Skin epidermis (tissue), 12 donors: ENCODE measurements at regions not wholly inside any gene's neighbourhood (a gene's known extent, or its start where the extent isn't known, plus 50 kb on each side); places are given as distances from the start of the nearest gene placed in this dataset.
"Not testable (repeated sequence)": the region's sequence is repeated elsewhere in the genome, so short reads cannot be mapped to it uniquely, and the experiment has no call there.

Experiments used
- H3K27ac ChIP-seq, 21 experiments: fragments of 200-600 bp; sonication (generic) in 11 of 21; one replicate each; pipeline ENCODE4 v1.5.0; 2020; ENCODE audit warnings: mild to moderate bottlenecking in 3 of 21, inconsistent platforms in 2 of 21, moderate library complexity in 2 of 21
- H3K4me3 ChIP-seq, 7 experiments: fragments of 200-600 bp; sonication (generic) in 2 of 7; one replicate each; pipeline ENCODE4 v1.5.0; 2020; ENCODE audit warnings: inconsistent platforms in 2 of 7, mild to moderate bottlenecking in 2 of 7, moderate library complexity in 1 of 7

- H3K27ac ChIP-seq: no peak overlapping the region
- H3K4me3 ChIP-seq: no peak overlapping the region
Measured at GRCh38 chr11:81197396-81197795, 1536.3 kb downstream of the FAM181B start.

GRCh38 chr11:81192516-81192915 is 1541.1 kb downstream of the FAM181B start:
- Histone ChIP-seq H3K27ac (no peak overlapping the region), H3K4me3 (no peak overlapping the region)

GRCh38 chr11:81190546-81190945 is 1543.1 kb downstream of the FAM181B start:
- H3K27ac ChIP-seq: no peak overlapping the region
- H3K4me3 ChIP-seq: no peak overlapping the region

DNA sequence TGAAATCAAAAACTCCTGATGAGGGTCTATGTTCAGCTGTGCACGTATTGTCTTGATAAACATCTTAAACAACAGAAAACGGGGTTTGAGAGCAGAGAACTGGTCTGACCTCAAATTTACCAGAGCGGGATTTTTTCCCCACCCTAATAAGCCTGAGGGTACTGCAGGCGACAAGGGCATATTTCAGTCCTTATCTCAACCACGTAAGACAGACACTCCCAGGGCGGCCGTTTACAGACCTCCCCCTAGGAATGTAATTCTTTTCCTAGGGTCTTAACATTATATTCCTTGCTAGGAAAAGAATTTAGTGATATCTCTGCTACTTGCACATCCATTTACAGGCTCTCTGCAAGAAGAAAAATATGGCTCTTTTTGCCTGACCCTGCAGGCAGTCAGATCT is 1546.6 kb downstream of the FAM181B start:
- H3K27ac ChIP-seq, H3K4me3 ChIP-seq: not testable (repeated sequence)

DNA sequence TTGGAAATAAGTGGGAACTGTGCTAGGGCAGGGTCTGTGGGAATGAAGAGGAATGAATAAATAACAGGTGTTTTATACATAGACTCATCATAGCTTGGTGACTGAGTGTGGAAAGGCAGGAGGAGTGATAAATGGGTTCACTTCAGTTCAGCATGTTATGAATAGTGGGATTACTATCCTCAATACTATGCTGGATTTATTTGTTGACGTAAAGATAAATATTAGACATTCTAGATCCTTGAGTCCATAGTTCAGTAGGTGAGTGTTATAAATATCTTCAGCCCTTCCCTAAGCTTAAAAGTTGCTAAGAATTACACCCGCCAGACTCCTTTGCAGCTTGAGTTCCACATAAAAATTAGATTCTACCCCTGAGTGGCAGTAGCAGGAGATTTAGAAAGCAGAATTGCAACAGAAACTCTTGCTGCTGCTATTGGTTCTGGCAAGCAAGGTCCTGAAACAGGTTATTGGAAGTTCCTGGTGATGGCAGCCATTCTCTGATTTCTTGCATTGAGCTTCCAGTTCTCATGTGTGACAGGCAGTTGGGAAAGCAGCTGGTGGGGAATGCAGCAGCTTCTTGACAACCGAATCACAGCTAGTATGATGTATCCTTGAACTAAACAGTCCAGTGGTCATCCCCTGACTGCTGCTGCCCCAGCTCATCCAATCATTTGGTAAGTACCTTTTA is 1558.9 kb downstream of the FAM181B start:
- no peak overlapping the region for H3K27ac ChIP-seq
- H3K4me3 ChIP-seq: no peak overlapping the region

DNA sequence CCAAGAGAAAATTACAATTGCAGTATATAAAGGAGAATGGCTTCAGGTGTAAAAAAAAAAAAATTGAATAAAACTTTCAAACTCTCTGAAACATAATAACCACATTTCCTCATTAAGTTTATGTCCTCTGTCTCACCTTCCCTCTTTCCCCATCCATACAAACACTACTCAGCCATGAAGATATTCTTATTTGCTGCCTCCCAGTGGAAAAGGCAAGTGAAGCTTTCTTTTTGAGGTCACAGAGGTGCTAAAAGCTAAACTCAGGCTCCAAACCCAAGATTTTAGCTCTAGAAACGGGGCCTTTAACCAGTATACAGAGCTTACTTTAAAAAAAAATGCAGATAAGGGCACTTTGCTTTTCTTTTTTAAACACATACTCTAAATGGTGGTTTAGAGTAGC is 1568.5 kb downstream of the FAM181B start:
- H3K4me3 ChIP-seq: no peak overlapping the region
- no peak overlapping the region for H3K27ac ChIP-seq

DNA sequence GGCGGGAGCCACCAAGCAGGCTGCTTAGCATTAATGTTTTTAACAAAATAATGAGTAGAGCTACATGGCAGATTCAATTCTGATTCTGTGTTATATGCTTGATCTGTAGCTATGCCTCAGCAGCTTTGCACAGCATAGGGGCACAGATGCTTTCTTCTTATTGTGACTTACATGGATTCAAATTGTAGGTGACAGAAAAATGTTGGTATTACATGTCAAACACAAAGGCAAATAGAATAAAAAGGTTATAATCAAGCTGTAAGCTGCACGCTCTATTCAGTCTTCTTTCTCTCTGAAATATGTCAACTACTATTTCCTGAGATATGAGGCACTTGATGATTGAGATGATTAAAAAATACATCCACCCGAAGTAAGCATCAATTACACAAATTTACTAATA is 1573.8 kb downstream of the FAM181B start:
- Histone ChIP-seq H3K4me3 (no peak overlapping the region), H3K27ac (no peak overlapping the region)

DNA sequence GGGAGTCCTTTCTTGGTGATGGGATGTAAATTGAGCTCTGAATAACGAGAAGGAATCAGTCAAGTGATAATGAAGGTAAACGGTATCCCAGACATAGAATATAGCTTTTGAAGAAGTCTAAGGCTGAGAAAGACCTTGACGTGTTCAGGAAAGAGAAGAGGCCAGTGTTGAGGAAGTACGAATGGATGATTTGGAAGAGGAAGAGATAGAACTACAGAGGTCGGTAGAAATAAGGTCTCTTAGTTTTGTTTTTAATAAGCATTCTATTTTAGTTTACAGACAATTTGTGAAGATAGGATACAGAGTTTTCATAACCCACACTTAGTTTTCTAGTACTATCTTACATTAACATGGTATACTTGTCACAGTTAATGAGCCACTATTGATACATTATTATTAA is 1598.1 kb downstream of the FAM181B start:
- no peak overlapping the region for H3K4me3 ChIP-seq

DNA sequence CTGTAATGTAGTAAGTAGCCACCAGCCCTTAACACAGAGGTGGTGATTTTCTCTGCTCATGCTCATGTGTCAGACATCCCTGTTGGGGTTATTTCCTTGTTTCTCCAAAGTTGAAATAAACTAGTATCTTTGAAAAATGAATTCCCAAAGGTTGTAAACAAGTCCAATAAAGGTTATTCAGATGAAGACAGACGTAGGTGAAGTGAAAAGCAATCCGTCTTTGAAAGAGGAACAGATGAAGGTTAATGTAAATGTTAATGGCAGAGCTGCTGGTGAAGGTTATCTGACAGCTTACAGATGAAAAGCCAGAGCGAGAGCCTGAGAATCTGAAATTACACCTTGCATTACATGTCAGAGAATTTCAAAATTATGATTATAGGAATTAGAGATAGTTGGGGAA is 1604.0 kb downstream of the FAM181B start:
- Histone ChIP-seq H3K27ac (no peak overlapping the region), H3K4me3 (no peak overlapping the region)

More for the DNA sequence above, 1598.1 kb downstream of the FAM181B start:
- H3K27ac ChIP-seq: no peak overlapping the region

- H3K4me3 ChIP-seq: no peak overlapping the region
- no peak overlapping the region for H3K27ac ChIP-seq
Measured at GRCh38 chr11:81112718-81113117, 1620.9 kb downstream of the FAM181B start.

DNA sequence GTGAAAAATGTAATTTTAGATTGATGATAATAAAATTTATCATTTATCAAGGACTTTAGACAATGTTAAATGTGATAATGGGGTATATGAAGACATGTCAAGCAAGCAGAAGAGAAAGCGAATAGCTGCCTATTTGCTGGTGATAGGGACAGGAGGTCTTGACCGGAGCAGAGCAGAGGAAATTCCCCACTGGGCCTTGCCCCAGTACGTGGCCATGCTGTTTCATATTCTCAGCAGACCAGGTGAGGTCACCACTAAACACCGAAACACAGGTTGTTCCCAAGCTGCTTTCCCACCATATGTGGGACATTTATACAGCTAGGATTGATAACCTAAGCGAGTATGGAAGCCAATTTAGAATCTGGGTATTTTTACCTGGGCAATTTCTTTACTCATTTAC is 1629.6 kb downstream of the FAM181B start:
- H3K27ac ChIP-seq: no peak overlapping the region
- no peak overlapping the region for H3K4me3 ChIP-seq

GRCh38 chr11:81098471-81098870 is 1635.2 kb downstream of the FAM181B start:
- H3K27ac ChIP-seq: no peak overlapping the region
- H3K4me3 ChIP-seq: no peak overlapping the region

- H3K27ac ChIP-seq: no peak overlapping the region
- H3K4me3 ChIP-seq: no peak overlapping the region
Measured at GRCh38 chr11:81092522-81092921, 1641.1 kb downstream of the FAM181B start.

DNA sequence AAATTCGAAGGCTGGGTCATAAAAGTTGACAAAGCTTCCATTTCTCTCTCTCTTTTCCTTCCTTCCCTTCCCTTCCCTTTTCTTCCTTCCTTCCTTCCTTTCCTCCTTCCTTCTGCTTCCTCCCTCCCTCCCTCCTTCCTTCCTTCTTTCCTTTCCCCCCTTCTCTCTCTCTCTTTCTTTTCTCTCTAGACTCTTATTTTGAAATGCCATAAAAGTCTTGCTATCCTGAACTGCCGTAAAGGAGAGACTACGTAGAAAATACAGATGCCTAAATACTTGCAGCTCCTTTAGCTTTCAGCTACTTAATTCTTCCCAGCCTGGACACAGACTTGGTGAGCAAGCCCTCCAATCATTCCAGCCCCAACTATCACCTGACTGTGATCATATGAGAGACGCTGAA is 1644.4 kb downstream of the FAM181B start:
- no peak overlapping the region for H3K4me3 ChIP-seq
- no peak overlapping the region for H3K27ac ChIP-seq

DNA sequence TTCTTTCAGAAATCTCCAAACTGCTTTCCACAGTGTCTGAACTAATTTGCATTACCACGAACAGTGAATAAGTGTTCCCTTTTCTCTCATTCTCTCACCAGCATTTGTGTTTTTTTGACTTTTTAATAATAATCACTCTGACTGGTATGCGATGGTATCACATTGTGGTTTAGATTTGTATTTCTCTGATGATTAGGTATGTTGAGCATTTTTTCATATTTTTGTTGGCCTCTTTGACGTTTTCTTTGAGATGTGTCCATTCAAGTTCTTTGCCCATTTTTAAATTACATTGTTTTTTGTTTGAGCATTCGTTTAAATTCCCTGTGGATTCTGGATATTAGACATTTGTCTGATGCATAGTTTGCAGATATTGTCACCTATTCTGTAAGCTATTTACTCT is 1639.6 kb upstream of the TENM4 start:
- no peak overlapping the region for H3K4me3 ChIP-seq
- no peak overlapping the region for H3K27ac ChIP-seq

DNA sequence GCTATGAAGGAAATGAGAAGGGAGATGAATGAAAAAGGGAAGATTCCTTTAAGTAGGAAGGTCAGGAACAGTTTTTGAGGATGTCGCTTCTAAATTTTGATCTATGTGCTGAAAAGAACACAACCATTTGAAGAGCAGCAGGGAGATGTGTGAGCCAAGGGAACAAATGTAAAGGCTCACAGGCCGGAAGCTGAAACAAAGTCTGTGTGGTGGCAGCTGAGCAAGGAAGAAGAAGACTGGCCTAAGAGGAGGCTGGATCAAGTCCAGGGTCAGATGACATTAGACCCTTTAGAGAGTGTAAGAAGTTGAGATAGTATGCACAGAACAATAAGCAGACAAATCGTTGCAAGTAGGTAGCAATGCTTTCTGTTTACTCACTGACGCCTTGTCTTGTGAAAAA is 1631.4 kb upstream of the TENM4 start:
- no peak overlapping the region for H3K4me3 ChIP-seq

GRCh38 chr11:81071606-81072005 is 1630.8 kb upstream of the TENM4 start:
- Histone ChIP-seq H3K27ac (no peak overlapping the region), H3K4me3 (no peak overlapping the region)

More for the DNA sequence above, 1631.4 kb upstream of the TENM4 start:
- H3K27ac ChIP-seq: no peak overlapping the region

- Histone ChIP-seq H3K4me3 (no peak overlapping the region), H3K27ac (no peak overlapping the region)
Measured at GRCh38 chr11:81070948-81071347, 1630.1 kb upstream of the TENM4 start.

DNA sequence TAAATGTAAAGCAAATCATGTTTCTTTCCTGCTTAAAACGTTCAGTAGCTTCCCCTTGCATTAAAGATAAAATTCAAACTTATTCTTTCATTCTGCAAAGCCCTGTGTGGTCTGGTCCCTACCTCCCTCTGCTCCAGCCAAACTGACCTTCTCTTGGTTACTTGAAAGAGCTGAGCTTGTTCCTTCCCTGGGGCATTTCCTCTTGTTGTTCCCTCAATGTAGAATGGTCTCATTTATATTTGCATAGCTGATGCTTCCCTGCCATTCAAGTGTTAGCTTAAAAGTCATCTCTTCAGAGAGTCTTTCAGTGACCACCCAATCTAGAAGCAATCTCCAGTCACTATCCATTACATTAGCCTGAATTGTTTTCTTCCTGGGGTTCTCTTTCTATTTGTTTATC is 1618.5 kb upstream of the TENM4 start:
- H3K4me3 ChIP-seq: no peak overlapping the region
- no peak overlapping the region for H3K27ac ChIP-seq

DNA sequence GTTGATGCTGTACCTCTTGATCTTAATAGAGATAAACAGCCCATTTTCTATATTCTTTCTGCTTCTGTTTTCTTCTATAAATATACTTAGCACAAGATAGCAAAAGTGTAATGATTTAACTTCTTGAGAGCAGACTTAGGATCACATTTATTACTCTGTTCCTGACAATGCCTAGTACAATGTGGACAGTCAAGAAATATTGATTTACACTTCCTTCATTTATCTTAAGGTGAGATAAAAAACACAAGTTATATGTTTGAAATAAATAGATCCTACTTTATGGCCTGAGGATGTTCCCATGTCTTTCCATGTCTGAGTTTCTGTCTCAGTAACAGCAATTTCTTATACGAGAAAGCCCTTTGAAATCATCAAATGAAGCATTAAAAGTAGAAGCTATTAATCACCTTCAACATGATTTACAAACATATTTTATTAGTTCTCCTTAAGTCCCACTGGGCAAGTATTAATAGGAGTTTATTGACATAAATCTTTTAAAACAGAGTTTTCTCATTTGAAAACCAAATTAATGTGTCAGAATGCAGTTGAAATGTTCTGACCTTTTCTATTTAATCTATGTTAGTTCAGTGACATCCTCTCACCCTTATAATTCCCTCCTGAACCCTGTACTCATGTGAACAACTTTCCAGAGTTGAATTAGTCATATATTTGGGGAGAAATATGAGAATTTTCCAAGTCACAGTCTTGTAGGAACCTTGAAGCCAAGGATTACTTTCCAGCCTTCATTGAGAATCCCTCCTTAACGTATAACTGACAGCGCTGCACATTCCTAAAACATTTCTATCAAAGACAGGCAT is 1611.7 kb upstream of the TENM4 start:
- H3K4me3 ChIP-seq: no peak overlapping the region
- H3K27ac ChIP-seq: no peak overlapping the region

DNA sequence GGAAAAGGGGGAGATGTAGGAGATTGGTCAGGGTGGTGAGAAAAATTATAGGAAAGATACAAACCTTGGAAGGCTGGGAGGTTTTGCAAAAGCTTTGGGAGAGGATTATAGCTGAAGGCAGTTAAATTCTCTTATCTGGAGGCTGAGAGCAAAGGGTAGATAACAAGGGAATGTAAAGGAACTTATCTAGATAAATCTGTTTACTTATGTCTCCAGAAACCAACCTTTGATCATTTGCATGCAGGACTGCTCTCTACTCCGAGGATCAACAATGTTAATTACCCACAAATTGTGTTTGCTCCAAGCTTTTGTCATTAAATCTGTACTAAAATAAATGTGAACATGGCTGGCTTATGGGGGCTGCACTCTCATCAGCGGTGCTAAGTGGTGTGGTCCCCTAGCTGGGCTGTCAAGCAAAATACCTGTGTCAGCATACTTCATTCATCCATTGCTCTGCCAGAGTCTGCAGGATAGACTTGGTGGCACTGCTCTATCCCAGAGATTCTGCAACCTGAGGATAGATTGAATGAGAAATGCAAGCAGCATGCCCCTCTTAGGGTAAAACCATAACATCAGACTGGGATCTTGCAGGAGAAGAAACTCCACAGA is 1599.2 kb upstream of the TENM4 start:
- Histone ChIP-seq H3K27ac (no peak overlapping the region), H3K4me3 (no peak overlapping the region)
